Activated T-cell treated with anti-CD3 and anti-CD28 coated beads for 24 hours (primary cell): ENCODE measurements at regions not wholly inside any gene's neighbourhood (a gene's known extent, or its start where the extent isn't known, plus 50 kb on each side); places are given as distances from the start of the nearest gene placed in this dataset.

ENCODE experiments used
- DNase-seq: peaks from one replicate; pipeline ENCODE4 v3.0.0-alpha.2; 2020; ENCODE audit warnings: low read depth

DNA sequence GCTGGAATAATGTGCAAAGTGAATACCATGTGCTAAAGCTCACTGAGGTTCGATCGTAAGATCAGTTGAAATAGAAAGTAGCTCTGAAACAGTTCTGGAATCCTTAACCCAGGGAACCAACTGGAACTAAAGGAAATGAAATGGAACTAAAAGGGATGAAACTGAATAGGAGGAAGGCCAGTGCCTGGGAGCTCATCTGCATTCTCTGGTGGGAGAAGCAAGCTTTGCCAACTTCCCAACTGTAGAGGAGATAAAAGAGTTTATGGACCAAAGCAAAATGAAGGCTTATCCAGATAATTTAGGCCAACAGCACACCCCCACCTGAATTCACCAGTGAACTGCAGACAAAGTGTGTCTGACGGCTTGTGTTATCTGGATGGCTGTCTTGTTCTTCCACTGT, 188.6 kb upstream of the HABP2 start:
- DNase-seq = no peak

GRCh38 chr10:113368666-113369364, 184.0 kb upstream of the HABP2 start:
- DNase-seq = no peak

GRCh38 chr10:113369365-113369694, 183.5 kb upstream of the HABP2 start:
- no peak for DNase-seq

GRCh38 chr10:113376428-113376827, 176.4 kb upstream of the HABP2 start:
- no peak for DNase-seq

DNA sequence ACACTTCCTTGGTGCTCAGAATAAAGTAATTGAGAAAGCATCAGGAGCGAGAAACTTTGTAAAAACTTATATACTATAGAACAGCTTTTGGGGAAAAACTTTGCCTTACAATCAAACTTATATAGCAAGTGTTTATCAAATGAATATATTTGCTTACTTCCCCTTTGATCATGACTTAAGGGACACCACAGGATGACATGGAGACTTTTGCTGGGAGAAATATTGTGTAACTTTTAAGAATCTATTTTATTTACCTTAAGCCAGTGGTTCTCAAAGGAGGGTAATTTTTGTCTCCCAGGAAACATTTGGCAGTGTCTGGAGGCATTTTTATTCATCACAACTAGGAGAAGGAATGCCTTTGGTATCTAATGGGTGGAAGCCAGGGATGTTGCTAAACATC, 173.8 kb upstream of the HABP2 start:
- DNase-seq = no peak

DNA sequence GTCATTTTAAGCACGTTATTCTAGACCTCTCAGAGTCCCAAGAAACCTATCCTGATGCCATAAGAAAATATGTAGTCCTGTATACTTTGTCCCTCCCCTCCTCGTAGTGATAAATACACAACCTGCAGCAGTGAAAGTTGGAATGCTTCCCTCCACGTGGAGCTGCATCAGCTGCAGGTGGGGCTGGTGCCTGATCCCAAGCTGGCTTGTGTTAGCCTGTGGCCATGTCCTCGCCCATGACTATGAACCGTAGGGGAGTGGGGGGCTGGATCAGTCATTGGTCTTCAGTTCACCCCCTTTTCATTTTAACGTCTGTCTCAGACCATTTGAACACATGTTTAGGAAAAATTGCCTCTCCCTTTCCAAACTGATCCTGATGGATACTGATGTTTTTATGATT, 171.4 kb upstream of the HABP2 start:
- DNase-seq = no peak

- DNase-seq = peak; percentile 1
Measured at GRCh38 chr10:113381981-113382509, 170.8 kb upstream of the HABP2 start.

- no peak for DNase-seq
Measured at GRCh38 chr10:113382691-113383090, 170.2 kb upstream of the HABP2 start.

DNA sequence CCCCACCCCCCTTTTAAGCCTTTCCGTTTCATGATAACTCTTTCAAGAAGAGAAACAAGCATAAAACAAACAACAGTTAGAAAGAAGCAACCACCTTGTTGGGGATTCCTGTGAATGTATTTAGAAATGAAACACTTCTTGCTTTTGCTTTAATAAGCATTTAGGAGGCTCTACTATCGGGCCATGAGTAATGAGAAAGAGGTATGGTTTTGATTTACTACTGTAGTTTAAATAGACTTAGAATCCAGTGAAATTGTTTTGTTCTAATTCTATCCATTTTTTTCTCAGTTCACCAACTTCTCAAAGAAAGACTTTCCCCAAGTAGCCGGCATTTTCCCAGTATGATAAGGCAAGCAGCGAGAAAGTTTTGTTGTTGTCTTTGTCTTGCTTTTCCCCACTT, 168.7 kb upstream of the HABP2 start:
- DNase-seq = no peak

DNA sequence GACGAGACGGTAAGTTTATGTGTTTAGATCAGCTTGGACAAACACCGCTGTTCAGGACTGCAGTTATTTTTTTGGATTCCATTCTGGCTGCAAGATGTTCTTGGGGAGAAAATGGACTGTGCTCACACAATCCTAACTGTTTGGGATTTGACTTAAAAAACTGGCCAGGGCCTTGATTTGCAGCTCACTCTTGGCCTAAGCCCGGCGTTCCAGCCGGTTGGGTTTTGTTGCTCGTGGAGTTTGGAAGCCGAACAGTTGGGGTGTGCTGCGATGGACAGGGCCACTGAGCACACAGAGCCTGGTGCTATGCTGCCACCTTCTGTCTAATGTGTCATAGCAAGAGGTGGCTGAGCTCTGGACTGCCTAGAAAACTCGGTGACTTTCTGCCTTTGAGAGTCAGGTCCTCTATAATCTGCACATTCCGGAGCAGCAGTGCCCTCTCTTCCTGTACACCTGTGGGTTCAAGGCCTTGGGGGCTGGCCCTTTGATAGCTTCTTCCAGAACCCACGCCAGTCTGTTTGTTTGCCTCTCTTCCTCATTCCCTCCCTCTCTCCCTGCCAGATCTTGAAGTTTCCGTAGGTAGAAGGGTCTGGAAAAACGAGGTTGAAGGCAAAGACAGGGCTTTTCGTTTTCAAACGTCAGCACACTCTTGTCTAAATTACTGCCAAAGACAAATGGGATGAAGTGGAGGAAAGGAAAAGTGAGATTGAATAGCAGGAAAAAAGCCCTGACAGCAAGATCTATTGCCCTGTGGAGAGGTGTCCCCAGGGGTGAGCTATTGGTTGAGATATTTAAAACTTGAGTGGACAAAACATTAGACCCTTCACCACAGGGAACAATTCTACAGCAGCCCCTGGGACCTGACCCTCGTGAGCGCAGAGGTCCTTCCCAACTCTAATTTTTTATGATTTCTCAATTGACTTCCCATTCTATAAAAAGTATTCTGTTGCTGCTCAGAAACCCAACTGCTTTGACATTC, 167.5 kb upstream of the HABP2 start:
- peak; percentile 24 for DNase-seq

GRCh38 chr10:113386005-113386404, 166.8 kb upstream of the HABP2 start:
- DNase-seq = no peak

- no peak for DNase-seq
Measured at GRCh38 chr10:113389969-113390368, 162.9 kb upstream of the HABP2 start.

- no peak for DNase-seq
Measured at GRCh38 chr10:113390896-113391295, 162.0 kb upstream of the HABP2 start.

DNA sequence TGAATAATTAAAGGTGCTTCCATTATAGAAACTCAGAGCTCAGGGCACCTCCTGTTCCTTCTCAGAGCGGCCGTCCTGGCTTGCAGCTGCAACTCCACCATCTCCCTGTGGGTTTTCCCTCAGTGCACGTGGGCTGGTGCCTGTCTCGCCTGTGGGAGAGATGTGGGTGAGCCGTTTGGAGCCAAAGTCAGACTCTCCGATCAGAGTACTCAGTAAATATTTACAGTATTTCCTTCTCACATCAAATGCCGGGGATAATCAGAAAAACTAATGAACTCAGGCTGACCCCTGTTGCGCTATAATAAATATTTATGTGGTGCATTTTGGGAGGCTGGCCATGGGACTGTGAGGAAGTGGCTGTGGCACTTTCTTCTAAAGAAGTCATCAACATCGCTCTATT, 155.8 kb upstream of the HABP2 start:
- no peak for DNase-seq

- DNase-seq = no peak
Measured at GRCh38 chr10:113399065-113399464, 153.8 kb upstream of the HABP2 start.

- no peak for DNase-seq
Measured at GRCh38 chr10:113402602-113403001, 150.3 kb upstream of the HABP2 start.

DNA sequence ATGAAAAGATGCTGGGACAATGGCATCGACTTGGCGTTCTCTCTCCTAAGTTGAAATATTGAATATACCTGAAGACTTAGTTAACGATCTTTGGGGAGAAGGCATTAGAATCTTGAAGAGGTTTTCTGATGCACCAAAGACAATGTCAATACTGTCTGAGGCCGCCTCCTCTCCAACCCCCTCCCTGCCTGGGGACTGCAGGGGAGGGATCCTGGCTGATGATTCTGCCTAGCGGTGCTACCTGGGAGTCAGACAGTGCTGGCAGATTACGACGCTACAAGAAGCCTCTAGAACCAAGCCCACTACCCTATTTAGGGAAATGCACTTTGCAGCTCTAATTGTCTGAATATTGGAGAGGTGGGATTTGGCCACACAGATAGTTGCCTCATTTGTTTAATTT, 145.6 kb upstream of the HABP2 start:
- no peak for DNase-seq

DNA sequence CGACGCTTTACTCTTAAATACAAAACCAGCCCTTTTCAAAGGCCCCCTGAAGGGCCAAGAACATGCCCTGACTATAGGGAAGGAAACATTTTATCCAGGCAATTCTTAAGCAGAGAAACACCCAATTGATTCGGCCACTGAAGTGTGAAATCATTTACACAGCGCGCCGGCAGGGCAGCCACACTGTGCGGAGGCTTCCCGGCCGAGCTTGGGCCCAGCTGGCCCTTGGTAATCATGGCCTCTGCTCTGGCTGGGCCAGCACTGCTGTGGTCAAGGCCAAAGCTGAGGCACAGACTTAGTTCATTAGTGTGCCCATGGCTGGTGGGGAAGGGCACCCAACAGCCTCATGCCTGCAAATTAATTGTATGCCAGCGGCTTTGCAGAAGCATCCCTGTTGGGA, 143.7 kb upstream of the HABP2 start:
- DNase-seq = no peak

DNA sequence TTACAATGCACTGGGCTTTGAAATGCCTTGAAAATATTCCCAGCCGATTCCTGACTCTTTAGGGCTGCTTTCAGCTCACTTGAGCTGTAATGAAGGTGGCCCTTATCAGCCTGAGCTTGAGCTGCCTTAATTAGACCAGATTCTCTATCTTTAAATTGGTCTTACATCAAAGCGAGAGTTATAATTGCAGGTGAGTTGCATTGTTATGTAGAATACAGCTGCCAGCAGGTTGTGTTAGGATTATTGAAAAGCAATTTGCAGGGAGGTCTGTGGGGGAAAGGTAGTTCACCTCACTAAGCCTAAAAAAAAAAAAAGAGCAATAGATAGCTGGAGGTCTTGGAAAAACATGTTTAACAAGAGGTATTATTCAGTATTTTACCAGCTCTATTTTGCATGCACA, 142.2 kb upstream of the HABP2 start:
- DNase-seq = no peak

GRCh38 chr10:113411456-113411855, 141.4 kb upstream of the HABP2 start:
- no peak for DNase-seq

GRCh38 chr10:113412161-113412560, 140.7 kb upstream of the HABP2 start:
- DNase-seq = no peak

- no peak for DNase-seq
Measured at GRCh38 chr10:113414543-113414942, 138.3 kb upstream of the HABP2 start.

- DNase-seq = no peak
Measured at GRCh38 chr10:113415246-113415645, 137.6 kb upstream of the HABP2 start.
